GM18498 (cell line): ENCODE measurements at regions not wholly inside any gene's neighbourhood (a gene's known extent, or its start where the extent isn't known, plus 50 kb on each side); places are given as distances from the start of the nearest gene placed in this dataset.

Source experiments
- ATAC-seq: cut with Tn5 transposase; IDR thresholded peaks from one replicate; pipeline ENCODE4 v1.9.1; 2021; ENCODE audit warnings: mild to moderate bottlenecking, moderate library complexity; ENCODE audit not compliant: unreplicated experiment

DNA sequence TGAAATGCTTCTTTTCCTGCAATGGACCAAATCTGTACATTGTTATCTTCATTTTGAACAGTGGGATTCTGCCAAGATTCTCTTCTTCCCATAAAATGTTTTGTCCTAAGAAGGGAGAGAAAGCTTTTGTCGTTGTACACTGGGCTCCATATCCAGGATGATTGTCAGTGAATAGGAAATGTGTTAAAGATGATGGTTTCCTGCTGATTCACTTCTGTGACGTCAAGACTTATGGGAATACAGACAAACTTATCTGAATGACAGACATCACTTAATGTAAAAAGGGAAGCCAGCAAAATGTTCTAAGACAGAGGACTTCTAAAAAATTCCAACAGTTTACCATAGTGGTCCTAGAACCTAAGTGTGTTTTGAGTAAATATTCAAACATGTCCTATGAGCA lies 53.7 kb upstream of the HPF1 start:
- no peak for ATAC-seq

DNA sequence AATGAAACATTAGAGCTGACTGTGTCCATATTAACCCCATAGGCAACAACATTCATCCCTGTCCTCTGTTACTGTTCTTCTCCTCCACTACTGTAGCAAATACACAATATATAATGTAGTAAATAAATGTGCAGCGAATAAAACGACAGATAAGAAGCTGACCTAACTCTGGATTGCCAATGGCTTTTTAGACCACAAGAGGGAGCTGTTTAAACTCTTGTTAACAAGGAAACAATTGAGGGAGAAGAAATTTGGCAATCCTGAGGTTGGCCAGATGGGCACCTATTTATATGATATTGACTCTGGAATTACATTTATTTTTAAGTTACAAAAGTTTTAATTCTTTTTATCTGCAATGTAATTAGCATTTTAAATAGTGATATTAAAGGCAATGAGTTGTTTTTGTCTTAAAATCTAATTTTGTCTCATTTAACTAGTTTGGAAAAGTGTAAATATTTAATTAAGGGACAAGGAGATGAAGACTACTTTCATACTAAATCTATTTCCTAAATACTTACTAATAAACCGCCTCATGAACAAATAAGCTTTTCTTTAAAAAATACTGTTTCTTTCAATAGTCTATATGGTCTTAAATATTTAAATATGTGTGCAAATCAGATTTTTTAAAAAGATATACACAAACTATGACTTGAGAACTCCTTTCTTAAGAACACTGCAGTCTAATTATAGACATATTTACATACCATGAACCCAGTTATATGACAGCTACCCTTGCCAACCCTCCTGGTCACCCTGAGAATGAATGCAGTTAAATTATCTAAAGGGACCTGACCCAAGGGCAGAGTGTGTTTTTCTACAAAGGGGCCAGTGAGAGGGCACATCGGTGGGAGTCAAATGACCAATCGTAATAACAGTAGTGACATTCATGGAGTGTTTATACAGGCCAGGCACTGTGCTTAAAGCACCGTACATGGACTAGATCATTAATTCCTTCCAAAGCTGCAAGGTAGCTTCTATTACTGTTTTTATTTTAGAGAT lies 52.9 kb upstream of the HPF1 start:
- ATAC-seq: peak; percentile 61

DNA sequence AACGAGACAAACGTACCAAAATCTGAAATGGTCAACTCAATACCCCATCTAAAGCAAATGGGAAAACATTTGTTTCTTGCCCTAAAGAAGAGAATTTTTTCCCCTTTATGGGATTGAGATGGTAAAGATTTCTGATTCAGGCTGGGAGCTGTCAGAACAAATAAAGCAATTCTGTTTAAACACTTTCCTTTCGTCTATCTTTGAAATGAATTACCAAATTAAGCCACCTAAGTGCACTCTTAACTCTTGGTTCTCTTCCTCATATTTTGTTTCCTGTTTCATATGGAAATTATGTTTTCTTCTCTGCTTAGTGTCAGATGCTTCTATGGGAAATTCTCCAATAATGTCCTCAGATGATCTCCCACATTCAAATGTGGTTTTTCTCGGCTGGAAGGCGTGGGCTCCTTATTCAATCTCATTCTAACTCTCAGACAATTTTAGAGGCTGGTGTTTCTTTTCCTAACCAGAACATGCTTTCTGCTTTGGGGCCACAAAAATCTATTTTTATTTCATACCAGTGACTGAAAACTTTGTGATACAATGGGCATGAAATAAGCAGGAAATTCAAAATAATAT lies 50.3 kb upstream of the HPF1 start:
- ATAC-seq: no peak
